Coronary artery (tissue), 2 donors: ENCODE measurements at regions not wholly inside any gene's neighbourhood (a gene's known extent, or its start where the extent isn't known, plus 50 kb on each side); places are given as distances from the start of the nearest gene placed in this dataset.
A peak's percentile ranks its signal among the peaks of the same experiment; 100 is the strongest.
"Not testable (repeated sequence)": the region's sequence is repeated elsewhere in the genome, so short reads cannot be mapped to it uniquely, and the experiment has no call there.

Source experiments
- DNase-seq: peaks from one replicate; pipeline ENCODE4 v3.0.0-alpha.2; 2017; ENCODE audit warnings: low spot score
- H3K27ac ChIP-seq, 2 donors: fragments of 200-600 bp; sonication (generic); one replicate each; pipeline ENCODE4 v1.5.1; 2016 to 2019
- H3K4me3 ChIP-seq: fragments of 200-600 bp; sonication (generic); 2 replicates; pipeline ENCODE4 v1.5.1; 2016; ENCODE audit warnings: mild to moderate bottlenecking, moderate library complexity
- TF ChIP-seq, protein P1 (sequence below): fragments of 200-600 bp; sonication (generic); IDR thresholded peaks from one replicate; pipeline ENCODE4 v1.5.1; 2019; ENCODE audit warnings: antibody characterized with exemption

DNA sequence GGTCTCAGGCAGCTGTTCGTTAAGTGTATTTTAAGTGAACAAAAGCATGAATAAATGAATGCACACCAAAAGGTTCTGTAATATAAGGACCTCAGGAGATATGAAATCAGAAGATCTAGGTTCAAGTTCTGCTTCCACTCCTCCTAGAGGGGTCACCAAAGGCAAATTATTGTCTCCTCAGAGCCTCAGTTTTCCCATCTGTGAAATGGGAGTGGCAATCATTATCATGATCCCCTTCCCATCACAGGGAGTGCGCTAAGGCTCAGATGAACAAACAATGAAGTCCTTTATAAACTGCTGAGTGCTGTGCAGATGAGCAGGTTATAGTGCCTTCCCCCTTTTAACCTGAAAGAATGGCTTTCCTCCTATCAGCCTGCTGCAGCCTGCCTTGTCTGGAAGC lies 248.3 kb upstream of the C16orf82 start:
- TF ChIP-seq, protein P1, sequence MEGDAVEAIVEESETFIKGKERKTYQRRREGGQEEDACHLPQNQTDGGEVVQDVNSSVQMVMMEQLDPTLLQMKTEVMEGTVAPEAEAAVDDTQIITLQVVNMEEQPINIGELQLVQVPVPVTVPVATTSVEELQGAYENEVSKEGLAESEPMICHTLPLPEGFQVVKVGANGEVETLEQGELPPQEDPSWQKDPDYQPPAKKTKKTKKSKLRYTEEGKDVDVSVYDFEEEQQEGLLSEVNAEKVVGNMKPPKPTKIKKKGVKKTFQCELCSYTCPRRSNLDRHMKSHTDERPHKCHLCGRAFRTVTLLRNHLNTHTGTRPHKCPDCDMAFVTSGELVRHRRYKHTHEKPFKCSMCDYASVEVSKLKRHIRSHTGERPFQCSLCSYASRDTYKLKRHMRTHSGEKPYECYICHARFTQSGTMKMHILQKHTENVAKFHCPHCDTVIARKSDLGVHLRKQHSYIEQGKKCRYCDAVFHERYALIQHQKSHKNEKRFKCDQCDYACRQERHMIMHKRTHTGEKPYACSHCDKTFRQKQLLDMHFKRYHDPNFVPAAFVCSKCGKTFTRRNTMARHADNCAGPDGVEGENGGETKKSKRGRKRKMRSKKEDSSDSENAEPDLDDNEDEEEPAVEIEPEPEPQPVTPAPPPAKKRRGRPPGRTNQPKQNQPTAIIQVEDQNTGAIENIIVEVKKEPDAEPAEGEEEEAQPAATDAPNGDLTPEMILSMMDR = no peak
- no peak overlapping the region for H3K27ac ChIP-seq
- no peak overlapping the region for H3K4me3 ChIP-seq
- DNase-seq = no peak

DNA sequence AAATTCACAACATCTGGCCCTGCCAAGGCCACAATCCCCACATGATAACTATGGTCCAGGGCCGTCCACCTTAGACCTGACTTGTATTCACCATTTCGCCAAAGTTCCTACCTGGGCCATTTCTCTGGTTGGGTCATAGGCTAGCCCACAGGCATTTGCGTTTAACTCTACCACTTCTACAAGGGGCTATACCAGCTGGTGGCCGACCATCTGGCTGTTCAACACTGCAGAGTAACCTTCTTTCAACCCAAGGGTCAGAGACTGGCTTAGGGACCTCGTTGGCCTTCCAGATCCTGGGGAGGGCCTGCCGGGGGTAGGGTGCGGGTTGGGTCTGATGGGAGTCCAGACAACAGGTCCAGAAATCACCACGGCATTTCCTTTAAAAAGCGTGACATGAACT lies 242.3 kb upstream of the C16orf82 start:
- no peak for DNase-seq
- TF ChIP-seq, protein P1 = no peak
- Histone ChIP-seq H3K27ac (no peak overlapping the region), H3K4me3 (no peak overlapping the region)

DNA sequence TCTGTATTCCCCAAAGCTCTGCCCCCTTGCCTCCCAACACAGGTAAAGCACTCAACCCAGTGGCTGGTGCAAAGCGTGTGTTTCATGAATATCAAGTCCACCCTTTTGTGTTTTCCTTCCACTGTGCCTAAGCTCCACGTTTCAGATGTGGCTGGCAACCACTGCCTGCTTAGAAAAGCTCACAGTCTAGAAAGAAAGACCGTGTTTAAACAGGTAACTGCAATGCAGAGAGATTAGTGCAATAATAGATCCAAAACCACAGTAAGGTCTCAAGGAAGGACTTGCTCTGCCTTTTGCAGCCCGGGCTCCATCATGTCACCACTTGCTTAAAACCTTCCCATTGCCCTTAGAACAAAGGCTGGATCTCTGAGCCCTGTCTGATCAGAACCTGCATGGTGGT lies 240.2 kb upstream of the C16orf82 start:
- H3K27ac ChIP-seq = no peak overlapping the region
- DNase-seq = no peak
- TF ChIP-seq, protein P1 = no peak
- H3K4me3 ChIP-seq = no peak overlapping the region

DNA sequence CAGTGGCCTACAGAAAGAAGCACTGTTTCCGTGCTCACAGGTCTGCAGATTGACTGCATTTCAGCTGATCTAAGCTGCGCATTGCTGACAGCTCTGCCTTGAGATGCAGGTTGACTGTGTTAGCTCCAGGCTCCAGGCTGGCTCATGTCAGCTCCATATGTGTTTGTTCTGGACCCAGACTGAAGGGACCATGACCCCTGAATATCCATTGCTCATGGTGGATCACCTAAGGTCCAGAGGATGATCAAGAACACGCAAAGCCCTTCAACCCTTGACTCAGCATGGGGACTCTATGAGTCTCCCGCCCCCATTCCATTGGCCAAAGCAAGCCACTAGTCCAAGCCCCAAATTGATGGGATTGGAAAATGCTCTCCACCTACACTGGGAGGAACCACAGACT lies 239.3 kb upstream of the C16orf82 start:
- DNase-seq = no peak
- TF ChIP-seq, protein P1 = no peak
- no peak overlapping the region for H3K4me3 ChIP-seq
- no peak overlapping the region for H3K27ac ChIP-seq

DNA sequence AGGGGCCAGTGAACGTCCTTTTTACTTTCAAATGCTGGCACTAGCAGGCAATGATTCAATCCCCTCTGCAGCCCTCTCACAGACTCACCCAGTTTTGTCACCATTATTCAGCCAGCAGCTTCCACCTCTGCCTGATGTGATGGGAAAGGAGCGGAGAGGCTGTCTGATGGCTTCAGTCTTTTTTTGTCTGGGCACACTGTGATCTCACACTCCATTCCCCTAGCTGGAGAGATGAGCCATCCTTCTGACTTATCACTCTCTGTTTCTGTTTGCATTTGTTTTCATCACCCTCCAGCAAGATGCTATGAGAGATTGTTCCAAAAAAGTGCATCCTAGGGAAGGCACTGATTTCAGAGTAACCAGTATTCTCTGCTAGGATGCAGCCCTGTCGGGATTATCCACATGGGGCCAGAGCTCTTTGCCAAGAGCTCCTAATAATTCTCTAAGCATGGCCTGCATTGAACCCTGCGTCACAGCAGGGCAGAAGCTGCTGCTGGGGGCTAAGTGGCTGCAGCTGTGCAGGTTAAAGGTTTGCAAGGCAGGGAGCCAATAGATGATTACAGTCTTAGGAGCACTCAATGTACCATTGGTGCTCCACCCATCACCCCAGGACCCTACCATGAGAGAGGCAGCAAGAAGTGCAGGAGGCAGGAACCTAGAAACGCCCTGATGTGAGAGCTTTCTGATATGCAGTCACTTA lies 236.1 kb upstream of the C16orf82 start:
- H3K4me3 ChIP-seq = no peak overlapping the region
- H3K27ac ChIP-seq = no peak overlapping the region
- DNase-seq = no peak
- TF ChIP-seq, protein P1 = no peak

DNA sequence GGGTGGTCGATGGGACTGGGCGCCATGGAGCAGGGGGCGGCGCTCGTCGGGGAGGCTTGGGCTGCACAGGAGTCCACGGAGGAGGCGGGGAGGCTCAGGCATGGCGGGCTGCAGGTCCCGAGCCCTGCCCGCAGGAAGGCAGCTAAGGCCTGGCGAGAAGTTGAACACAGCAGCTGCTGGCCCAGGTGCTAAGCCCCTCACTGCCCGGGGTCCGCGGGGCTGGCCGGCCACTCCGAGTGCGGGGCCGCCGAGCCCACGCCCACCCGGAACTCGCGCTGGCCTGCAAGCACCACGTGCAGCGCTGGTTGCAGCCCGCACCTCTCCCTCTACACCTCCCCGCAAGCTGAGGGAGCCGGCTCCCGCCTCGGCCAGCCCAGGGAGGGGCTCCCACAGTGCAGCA lies 230.6 kb upstream of the C16orf82 start:
- DNase-seq = peak; percentile 26
- not testable (repeated sequence) for H3K27ac ChIP-seq, H3K4me3 ChIP-seq

DNA sequence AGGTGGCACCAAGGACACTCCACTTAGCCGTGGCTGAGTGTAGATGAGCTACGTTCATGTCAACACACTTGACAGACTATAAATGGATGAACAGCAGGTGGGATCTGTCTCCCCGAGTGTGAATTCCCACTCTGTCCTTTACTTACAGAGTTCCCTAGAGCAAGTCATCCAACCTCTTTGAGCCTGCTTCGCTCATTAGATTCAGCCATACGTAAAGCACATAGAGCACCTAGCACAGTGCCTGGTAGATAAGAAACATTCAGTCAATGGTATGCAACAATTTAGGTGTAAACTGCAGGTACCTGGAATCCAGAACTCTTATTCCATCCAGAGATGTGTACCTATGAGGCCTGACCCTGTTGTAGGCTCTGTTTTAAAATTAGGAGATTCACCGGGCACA lies 227.8 kb upstream of the C16orf82 start:
- H3K4me3 ChIP-seq = no peak overlapping the region
- H3K27ac ChIP-seq = no peak overlapping the region
- TF ChIP-seq, protein P1 = no peak
- peak; percentile 16 for DNase-seq
